ENCODE measurements at regions not wholly inside any gene's neighbourhood (a gene's known extent, or its start where the extent isn't known, plus 50 kb on each side); places are given as distances from the start of the nearest gene placed in this dataset.
"Not testable (repeated sequence)": the region's sequence is repeated elsewhere in the genome, so short reads cannot be mapped to it uniquely, and the experiment has no call there.

GRCh38 chr16:66042341-66042740 lies 324.1 kb upstream of the CDH5 start:
- no peak for DNase-seq

DNA sequence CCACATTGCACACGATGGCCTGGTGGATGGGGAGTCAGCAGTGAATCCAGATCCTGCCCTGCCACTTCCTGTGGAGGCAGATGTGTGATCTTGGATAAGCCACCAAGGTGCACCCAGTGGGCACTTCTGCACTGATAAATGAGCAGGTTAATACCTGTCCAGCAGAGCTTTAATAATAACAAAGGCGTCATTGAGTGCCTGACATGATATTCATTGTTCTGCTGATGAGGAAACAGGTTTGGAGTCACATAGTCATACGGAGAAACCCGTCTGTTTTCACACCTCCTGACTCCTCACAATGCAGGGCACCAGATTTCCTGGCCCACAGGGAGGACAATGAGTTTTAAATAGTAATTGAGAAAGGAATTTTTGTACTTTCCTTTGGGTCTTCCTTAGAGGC lies 324.6 kb upstream of the CDH5 start:
- DNase-seq, result no peak

DNA sequence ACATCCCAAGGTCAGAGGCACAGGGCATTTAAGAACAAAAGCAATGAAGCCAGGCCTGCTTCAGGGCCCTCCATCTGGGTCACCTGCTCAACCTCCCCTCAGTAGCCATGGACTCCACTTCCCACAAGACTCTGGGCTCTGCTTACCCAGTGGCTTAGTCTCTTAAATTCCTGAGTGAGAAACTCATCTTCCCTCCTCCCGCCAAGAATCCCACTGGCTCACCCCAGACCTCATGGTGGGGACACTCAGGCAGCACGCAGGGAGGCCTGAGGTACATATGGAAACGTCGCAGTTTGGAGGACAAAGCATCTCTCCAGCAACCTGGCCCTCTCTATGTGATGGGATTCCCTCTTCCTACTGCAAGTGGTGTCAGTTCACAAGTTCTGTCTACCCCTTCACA lies 326.7 kb upstream of the CDH5 start:
- no peak for DNase-seq

DNA sequence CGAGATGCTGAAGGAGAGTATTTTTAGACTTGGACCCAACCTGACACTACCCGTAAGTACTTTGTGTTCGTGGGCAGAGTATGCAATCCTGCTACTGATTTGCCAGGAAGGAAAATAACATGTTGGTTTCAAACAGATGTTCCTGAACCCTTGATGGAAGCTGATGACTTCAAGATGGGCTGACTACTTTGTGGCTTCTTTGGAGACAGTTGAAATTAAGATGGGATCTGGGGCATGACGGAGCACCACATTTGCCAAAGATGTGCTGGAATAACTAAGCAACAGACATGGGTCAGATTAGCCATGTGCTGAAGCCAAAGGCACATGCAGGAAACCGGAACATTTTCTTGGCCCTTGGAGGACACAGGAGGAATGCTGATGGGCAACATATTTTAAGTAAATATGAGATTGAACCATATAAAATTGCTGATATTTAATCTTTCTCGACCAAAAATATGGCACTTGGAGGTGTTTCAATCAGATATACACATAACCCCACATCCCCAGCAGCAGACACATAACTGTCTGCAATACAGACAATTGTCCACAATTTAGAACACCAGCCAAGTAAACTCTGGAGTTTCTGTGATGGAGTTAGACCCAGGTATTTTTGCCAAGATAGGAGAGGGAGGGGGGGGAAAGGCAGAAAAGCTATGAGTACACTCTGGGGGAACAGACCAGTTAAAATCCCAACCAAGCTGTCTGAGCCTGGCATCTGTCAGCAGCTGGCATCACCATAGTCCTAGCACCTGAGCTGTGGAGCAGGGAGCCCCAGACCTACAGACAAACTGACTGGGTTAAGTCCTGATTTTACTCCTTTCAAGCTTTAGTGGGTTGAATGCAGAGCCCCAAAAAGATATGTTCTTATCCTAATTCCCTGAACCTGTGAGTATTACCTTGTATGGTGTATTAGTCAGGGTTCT lies 329.4 kb upstream of the CDH5 start:
- no peak for DNase-seq

GRCh38 chr16:66036184-66036583 lies 330.3 kb upstream of the CDH5 start:
- DNase-seq, result no peak

GRCh38 chr16:66035096-66035495 lies 331.4 kb upstream of the CDH5 start:
- no peak for DNase-seq

DNA sequence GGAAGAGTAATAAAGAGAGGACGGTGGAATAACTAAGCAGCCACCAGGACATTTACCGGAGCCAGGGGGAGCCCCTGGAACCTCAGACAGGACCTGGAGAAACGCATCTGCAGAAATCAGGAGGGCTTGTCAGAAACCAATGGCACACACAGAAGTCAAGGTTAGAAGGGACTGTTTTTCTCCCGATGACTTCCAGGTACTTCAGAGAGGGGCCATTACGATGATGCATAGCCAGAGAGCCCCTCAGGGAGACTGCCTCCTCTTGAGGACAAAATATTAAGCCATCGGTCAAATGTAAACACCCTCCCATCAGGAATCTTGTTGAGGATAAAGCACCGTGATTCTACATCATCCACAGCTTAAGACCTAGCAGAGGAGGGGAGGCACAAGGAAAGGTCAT lies 333.6 kb upstream of the CDH5 start:
- DNase-seq, result no peak

GRCh38 chr16:66030036-66030435 lies 336.5 kb upstream of the CDH5 start:
- DNase-seq, result no peak

DNA sequence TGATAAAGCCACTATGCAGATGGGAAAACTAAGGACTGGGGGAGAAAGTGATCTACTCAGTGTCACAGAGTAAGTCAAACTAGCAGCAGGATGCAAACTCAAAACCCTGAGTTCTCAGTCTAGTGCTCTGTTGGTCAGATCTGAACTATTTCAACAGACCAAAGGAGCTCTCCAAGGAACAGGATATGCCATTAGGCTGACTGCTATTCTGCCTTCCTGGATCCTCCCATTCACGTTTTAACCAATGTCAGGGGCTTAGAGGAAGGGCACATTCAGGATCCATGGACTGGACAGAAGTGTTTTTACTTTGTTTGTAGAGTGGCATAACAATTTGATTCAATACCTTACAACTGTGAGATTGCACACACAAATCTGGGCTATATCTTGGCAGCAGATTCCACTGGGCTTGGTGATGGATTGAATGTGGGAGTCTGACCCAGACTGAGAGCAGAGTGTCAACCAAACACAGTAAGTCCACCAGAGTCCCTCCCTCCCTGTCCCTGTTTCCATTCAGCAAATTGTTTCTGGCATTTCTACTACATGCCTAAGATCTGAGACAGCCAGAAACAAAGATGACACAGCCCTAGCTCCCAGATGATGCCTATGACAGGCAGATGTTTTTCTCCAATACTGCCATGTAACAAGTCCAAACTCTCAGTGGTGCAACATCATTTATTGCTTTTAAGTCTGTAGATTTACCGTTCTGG lies 337.8 kb upstream of the CDH5 start:
- DNase-seq, result no peak

GRCh38 chr16:66026787-66027330 lies 339.6 kb upstream of the CDH5 start:
- no peak for DNase-seq

DNA sequence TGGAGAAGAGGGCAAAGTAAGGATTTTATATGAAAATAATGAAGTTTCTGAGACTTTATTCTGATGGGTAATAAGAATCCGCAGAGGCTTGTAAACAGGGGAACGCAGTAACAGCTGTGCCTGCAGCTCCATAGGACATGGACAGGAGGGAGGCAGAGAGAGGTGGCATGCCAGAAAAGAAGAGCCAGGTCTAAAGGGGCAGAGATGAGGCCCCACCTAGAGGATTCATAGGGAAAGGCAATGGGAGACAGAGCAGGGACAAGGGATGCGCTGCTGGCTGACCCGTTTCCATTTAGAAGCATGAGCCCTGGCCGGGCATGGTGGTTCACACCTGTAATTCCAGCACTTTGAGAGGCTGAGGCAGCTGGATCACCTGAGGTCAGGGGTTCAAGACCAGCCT lies 340.3 kb upstream of the CDH5 start:
- DNase-seq, result no peak

- no peak for DNase-seq
Observed at GRCh38 chr16:66025751-66026150, 340.7 kb upstream of the CDH5 start.

- DNase-seq, result not testable (repeated sequence)
Observed at GRCh38 chr16:66024567-66024966, 341.9 kb upstream of the CDH5 start.

DNA sequence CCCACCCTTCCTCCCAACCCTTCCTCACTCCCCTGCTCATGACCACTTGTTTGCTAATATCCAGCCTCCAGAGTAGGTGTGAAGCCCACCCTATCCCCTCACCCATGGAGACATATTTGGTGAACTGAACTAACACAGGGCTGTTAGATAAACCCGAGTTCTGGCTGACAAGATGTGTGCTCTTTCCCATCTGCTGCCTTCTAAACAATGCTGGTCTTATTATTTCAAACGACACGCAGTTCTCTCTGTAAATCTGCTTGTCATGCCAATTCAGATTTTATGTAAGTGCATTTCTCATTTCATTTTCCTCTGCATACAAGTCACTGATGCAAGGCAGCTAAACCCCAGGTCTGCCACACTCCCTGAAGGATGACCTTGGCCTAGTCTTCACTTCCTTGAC lies 343.0 kb upstream of the CDH5 start:
- no peak for DNase-seq

DNA sequence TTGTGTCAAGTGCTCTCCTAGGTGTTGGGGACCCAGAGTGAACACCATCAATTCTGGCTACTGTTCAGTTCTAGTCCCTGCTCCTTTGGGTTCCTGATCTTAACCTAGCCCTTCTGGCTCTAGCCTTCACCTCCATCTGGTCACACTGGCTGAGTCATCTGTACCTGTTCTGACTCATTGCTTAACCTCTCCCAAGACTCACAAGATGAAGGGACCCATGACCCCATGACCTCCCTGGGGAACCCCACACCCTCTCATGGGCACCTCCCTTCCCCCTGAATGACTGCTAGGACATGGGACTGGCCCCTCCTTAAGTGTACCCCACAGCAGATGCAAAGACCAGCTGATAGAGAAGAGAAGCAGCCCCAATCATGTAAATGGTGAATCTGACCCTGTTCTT lies 345.8 kb upstream of the CDH5 start:
- no peak for DNase-seq

GRCh38 chr16:66020046-66020445 lies 346.4 kb upstream of the CDH5 start:
- DNase-seq, result no peak

GRCh38 chr16:66019502-66019901 lies 347.0 kb upstream of the CDH5 start:
- not testable (repeated sequence) for DNase-seq

DNA sequence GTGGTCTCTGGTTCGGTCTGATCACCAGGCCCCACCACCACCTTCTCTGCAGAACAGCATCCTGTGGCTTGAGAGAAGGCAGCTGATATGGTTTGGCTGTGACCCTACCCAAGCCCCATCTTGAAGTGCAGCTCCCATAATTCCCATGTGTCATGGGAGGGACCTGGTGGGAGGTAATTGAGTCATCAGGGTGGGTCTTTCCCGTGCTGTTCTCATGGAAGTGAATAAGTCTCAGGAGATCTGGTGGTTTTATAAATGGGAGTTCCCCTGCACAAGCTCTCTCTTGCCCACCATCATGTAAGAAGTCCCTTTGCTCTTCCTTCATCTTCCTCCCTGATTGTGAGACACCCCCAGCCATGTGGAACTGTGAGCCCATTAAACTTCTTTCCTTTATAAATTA lies 352.3 kb upstream of the CDH5 start:
- DNase-seq, result no peak

DNA sequence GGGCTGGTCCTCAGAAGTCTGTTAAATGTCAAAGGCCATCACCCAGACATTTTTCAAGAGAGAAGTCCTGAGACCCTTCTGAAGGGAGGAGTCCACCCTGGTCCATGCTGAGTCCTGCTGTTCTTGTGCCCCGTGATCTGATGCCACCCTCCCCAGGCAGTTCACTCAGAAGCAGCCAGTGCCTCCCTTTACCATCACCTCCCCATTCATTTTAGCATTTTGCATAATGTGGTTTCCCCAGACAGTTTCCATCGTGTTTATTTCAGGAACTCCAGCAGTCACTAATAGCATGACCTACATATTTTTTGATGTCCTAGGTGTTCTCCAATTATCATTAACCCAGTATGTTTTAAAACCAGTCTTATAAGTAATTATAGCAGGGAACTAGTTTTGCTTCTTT lies 353.0 kb upstream of the CDH5 start:
- DNase-seq, result no peak

- no peak for DNase-seq
Observed at GRCh38 chr16:66008136-66008535, 358.4 kb upstream of the CDH5 start.

GRCh38 chr16:66007717-66008116 lies 358.8 kb upstream of the CDH5 start:
- DNase-seq, result no peak

GRCh38 chr16:66006485-66006884 lies 360.0 kb upstream of the CDH5 start:
- no peak for DNase-seq

- DNase-seq, result no peak
Observed at GRCh38 chr16:66004699-66005098, 361.8 kb upstream of the CDH5 start.

- DNase-seq, result no peak
Observed at GRCh38 chr16:66003201-66003600, 363.3 kb upstream of the CDH5 start.
